Epithelial cell of proximal tubule (primary cell): ENCODE measurements at regions not wholly inside any gene's neighbourhood (a gene's known extent, or its start where the extent isn't known, plus 50 kb on each side); places are given as distances from the start of the nearest gene placed in this dataset.
"Not testable (repeated sequence)": the region's sequence is repeated elsewhere in the genome, so short reads cannot be mapped to it uniquely, and the experiment has no call there.

Experiments
- DNase-seq: peaks from one replicate; pipeline ENCODE4 v3.0.0-alpha.2; 2011; ENCODE audit warnings: low read depth
- H3K4me3 ChIP-seq: 2 replicates; pipeline ENCODE4 v1.5.1; 2011; ENCODE audit warnings: low read depth, mild to moderate bottlenecking, low read length
- TF ChIP-seq, protein P1 (sequence below): conservative IDR thresholded peaks from 2 replicates; pipeline ENCODE4 v1.5.1; 2012; ENCODE audit warnings: low read depth, mild to moderate bottlenecking, low read length

GRCh38 chr6:68196645-68197044, 438.4 kb upstream of the ADGRB3 start:
- H3K4me3 ChIP-seq: no peak overlapping the region
- TF ChIP-seq, protein P1, sequence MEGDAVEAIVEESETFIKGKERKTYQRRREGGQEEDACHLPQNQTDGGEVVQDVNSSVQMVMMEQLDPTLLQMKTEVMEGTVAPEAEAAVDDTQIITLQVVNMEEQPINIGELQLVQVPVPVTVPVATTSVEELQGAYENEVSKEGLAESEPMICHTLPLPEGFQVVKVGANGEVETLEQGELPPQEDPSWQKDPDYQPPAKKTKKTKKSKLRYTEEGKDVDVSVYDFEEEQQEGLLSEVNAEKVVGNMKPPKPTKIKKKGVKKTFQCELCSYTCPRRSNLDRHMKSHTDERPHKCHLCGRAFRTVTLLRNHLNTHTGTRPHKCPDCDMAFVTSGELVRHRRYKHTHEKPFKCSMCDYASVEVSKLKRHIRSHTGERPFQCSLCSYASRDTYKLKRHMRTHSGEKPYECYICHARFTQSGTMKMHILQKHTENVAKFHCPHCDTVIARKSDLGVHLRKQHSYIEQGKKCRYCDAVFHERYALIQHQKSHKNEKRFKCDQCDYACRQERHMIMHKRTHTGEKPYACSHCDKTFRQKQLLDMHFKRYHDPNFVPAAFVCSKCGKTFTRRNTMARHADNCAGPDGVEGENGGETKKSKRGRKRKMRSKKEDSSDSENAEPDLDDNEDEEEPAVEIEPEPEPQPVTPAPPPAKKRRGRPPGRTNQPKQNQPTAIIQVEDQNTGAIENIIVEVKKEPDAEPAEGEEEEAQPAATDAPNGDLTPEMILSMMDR: peak; percentile 29
- no peak for DNase-seq

GRCh38 chr6:68195753-68196152, 439.3 kb upstream of the ADGRB3 start:
- H3K4me3 ChIP-seq, DNase-seq: not testable (repeated sequence)

DNA sequence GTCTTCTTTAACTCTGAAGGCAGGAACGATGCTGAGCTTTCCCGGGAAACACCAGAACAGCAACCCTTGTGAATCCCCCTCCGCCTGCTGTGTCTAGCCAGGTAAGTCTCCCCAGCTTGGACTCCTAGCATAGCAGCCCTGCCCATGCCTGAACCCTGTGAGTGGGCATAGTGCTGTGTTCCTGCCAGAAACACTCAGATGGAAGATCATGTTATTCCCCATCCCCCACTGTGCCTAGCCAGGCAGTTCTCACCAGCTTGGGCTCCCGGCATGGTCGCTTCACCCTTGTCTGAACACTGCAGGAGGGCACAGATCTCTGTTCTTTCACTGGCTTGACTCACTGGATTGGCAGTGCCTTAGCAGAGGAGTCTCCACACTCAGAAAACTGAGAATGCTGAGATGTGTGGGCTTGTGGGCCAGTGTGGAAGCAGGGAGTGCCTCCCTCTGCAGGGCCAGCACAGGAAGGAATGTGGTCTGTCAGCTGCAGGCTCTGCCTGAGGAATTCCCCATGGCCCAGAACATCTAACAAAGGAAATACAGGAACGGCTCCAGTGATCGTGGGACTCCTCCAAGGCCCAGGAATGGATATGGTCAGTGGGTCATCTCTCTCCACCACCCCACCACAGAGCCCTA, 440.1 kb upstream of the ADGRB3 start:
- H3K4me3 ChIP-seq: no peak overlapping the region
- no peak for DNase-seq
- TF ChIP-seq, protein P1: no peak

DNA sequence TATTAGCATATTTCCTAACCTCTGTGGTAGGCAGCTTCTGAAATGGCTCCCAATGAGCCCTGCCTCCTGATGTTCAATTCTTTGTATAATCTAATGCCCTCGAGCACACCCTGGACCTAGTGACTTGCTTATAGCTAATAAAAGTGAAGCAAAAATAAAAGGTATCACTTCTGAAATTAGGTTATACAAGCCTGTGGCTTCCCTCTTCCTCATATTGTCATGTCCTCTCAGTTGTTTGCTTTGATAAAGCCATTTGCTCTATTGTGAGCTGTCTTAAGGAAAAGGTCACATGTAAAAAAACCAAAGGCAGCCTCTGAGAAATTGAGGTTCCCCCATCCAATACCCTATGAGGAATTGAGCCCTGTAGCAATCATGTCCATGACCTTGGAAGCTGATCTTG, 442.1 kb upstream of the ADGRB3 start:
- DNase-seq: no peak
- H3K4me3 ChIP-seq: no peak overlapping the region
- TF ChIP-seq, protein P1: no peak

DNA sequence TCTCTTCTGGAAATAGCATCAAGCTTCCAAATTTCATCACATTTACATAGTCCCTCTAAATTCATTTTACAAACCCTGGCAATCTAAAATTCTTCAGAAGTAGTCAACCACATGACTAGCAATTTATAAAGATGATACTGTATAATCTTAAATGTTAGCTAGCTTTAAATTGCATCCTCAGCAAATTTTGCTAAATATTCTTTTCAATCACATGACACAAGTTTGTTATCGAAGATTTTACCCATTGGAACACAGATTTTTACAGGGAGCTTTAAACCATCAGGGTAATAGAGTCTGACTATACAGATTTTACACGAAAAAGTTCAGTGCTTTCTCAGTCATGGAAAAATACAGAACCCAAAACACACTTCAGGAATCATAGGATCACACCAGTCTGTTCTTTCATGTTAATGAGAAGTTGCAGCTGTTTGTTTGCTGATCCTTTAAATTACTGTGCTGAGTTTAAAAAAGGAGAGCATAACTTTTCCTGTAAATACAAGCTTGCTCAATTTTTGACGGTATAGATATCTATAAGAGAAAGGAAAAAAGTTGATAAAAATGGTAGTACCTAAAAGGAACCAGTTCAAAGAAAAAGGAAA, 445.8 kb upstream of the ADGRB3 start:
- no peak for DNase-seq
- TF ChIP-seq, protein P1: no peak
- H3K4me3 ChIP-seq: no peak overlapping the region

GRCh38 chr6:68186870-68187269, 448.2 kb upstream of the ADGRB3 start:
- no peak for DNase-seq
- TF ChIP-seq, protein P1: no peak
- no peak overlapping the region for H3K4me3 ChIP-seq

DNA sequence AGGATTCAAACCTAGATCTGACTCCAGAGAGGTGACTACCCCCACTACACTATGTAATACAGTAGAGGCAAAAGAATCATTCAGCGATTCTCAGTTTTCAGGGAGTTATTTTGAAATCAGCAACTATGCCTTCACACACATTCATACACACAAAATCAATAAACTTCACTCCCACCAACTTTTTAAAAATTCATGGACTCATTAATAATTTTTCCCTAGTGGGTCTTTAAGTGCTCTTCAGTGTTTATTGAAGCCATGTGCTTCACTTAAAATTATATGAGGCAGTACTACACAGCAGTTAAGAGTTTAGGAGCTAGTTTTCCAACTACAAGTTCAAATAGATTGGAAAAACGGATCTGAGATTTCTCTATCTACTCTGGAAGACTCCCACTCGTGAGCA, 452.7 kb upstream of the ADGRB3 start:
- DNase-seq: no peak
- TF ChIP-seq, protein P1: no peak
- no peak overlapping the region for H3K4me3 ChIP-seq

GRCh38 chr6:68181027-68181426, 454.1 kb upstream of the ADGRB3 start:
- DNase-seq, H3K4me3 ChIP-seq: not testable (repeated sequence)
